ENCODE measurements at regions not wholly inside any gene's neighbourhood (a gene's known extent, or its start where the extent isn't known, plus 50 kb on each side); places are given as distances from the start of the nearest gene placed in this dataset.

DNA sequence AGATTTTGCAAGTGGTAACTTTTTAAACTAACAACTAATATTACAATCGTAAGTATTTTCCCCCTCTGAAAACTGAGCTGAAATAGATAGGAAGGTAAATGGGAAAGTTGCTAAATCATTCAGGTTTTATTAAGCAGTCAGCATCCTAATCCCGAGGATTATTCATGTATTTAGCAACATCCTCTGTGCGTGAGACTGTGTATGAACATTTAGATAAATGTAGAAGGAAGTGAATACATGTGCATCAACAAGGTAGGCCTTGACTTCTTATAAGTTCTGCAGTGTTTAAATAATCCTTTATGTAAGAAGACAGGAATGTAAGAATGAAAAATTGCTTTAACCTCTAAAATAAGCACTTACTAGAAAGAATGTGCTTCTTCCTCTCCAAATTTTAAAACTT is 745.9 kb upstream of the TENM4 start:
- Mint-ChIP-seq H3K9me3 (peaks cover 0 to 2% of the 10 kb centered on the region in 2 experiments; a peak in 2 of 5 replicates), H3K36me3 (ENCODE audit: insufficient read depth in 1 of 3, low read depth in 3 of 3) (no peaks in the 10 kb centered on the region), H3K27me3 (ENCODE audit: low read depth) (peaks cover 1% of the 10 kb centered on the region), H3K4me3 (no peak overlapping the region), H3K27ac (no peak overlapping the region), H3K4me1 (peaks cover 8 to 10% of the 10 kb centered on the region in 2 experiments)
- H2BK5ac ChIP-seq (ENCODE audit: insufficient read length, low read length): no peak overlapping the region
- no peak overlapping the region for H3K4me2 ChIP-seq (ENCODE audit: insufficient read depth, insufficient read length, low read length)
- H3K4me1 ChIP-seq (ENCODE audit: insufficient read depth, low read length): no peaks in the 10 kb centered on the region; the same call in 1 of the 2 replicates
- DNase-seq: no peak
- H2BK12ac ChIP-seq (ENCODE audit: insufficient read length, low read depth, low read length): no peak overlapping the region
- H3K27ac ChIP-seq (ENCODE audit: insufficient read length, low read depth, low read length): no peak overlapping the region
- no peaks in the 10 kb centered on the region for H3K23me2 ChIP-seq (ENCODE audit: insufficient read length, low read depth, low read length, poor library complexity, severe bottlenecking)
- H3K18ac ChIP-seq (ENCODE audit: insufficient read length, low read depth, low read length): no peak overlapping the region
- H4K20me1 ChIP-seq (ENCODE audit: control insufficient read depth, insufficient read depth, insufficient read length): no peaks in the 10 kb centered on the region
- no peaks in the 10 kb centered on the region for H3K27me3 ChIP-seq (ENCODE audit: insufficient read depth, low read length)
- no peak overlapping the region for H3T11ph ChIP-seq (ENCODE audit: low read length)
- no peak overlapping the region for H4K5ac ChIP-seq (ENCODE audit: insufficient read length, low read depth, low read length)
- H4K8ac ChIP-seq (replicated peaks; ENCODE audit: insufficient read length, low read depth, low read length): no peak overlapping the region
- no peak overlapping the region for H3K56ac ChIP-seq (ENCODE audit: insufficient read length, low read depth, low read length)
- TF ChIP-seq, protein P1, sequence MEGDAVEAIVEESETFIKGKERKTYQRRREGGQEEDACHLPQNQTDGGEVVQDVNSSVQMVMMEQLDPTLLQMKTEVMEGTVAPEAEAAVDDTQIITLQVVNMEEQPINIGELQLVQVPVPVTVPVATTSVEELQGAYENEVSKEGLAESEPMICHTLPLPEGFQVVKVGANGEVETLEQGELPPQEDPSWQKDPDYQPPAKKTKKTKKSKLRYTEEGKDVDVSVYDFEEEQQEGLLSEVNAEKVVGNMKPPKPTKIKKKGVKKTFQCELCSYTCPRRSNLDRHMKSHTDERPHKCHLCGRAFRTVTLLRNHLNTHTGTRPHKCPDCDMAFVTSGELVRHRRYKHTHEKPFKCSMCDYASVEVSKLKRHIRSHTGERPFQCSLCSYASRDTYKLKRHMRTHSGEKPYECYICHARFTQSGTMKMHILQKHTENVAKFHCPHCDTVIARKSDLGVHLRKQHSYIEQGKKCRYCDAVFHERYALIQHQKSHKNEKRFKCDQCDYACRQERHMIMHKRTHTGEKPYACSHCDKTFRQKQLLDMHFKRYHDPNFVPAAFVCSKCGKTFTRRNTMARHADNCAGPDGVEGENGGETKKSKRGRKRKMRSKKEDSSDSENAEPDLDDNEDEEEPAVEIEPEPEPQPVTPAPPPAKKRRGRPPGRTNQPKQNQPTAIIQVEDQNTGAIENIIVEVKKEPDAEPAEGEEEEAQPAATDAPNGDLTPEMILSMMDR (conservative IDR thresholded peaks at IDR 0.05): no peak
- H3K23ac ChIP-seq (ENCODE audit: insufficient read length, low read depth, low read length): no peak overlapping the region
- H3K79me1 ChIP-seq (ENCODE audit: insufficient read depth, low read depth, low read length, poor library complexity, severe bottlenecking): no peaks in the 10 kb centered on the region
- H3K9me3 ChIP-seq (ENCODE audit: control insufficient read depth, low read depth, low read length): no peaks in the 10 kb centered on the region
- no peak overlapping the region for H2AFZ ChIP-seq (ENCODE audit: low read length)
- H3K9ac ChIP-seq (ENCODE audit: extremely low read depth, insufficient read length, low read length): no peak overlapping the region
- no peaks in the 10 kb centered on the region for H3K79me2 ChIP-seq (ENCODE audit: insufficient read depth, low read length)
- no peak overlapping the region for H2AK5ac ChIP-seq (ENCODE audit: insufficient read length, low read length)
- no peak overlapping the region for H2BK120ac ChIP-seq (ENCODE audit: low read depth, low read length, poor library complexity, severe bottlenecking)
- H2BK20ac ChIP-seq (ENCODE audit: low read depth, low read length, poor library complexity, severe bottlenecking): no peak overlapping the region
- H3K4ac ChIP-seq (ENCODE audit: low read depth, low read length): no peak overlapping the region
- no peak overlapping the region for H4K91ac ChIP-seq (ENCODE audit: insufficient read length, low read depth, low read length)
- H3K14ac ChIP-seq (ENCODE audit: insufficient read depth, low read length): no peak overlapping the region
- WGBS (ENCODE audit: extremely low coverage, insufficient read length, low lambda C conversion rate): no CpG with 5 or more reads among the region's 3 CpGs
- no peak overlapping the region for H2BK15ac ChIP-seq (ENCODE audit: low read depth, low read length)

Data from H9 (cell line).